IMR-90 (cell line): ENCODE measurements at regions not wholly inside any gene's neighbourhood (a gene's known extent, or its start where the extent isn't known, plus 50 kb on each side); places are given as distances from the start of the nearest gene placed in this dataset.

ENCODE experiments used
- ATAC-seq: fragments of 200-7000 bp; cut with Tn5 transposase; 2 replicates; pipeline ENCODE4 v1.9.1; 2020; ENCODE audit warnings: low read depth, mild to moderate bottlenecking, moderate library complexity
- BruUV-seq: library from RNA; stranded (reverse); fragments of 400-500 nt; replicated peaks from 2 replicates; lab custom pipeline; 2021; lab: Mats Ljungman, UMichigan
- CTCF ChIA-PET: fragments of 300-600 bp; formaldehyde crosslinking; extraction: SDS; loops from one replicate; lab custom pipeline; 2021; ENCODE audit warnings: antibody characterized with exemption; lab: Yijun Ruan, JAX
- POLR2A ChIA-PET: fragments of 300-600 bp; sonication (Branson Sonifier 250); formaldehyde crosslinking; loops from one replicate; lab custom pipeline; 2022; ENCODE audit warnings: antibody characterized with exemption; ENCODE audit not compliant: unreplicated experiment; lab: Charles Lee
- DNase-seq: peaks from one replicate; pipeline ENCODE4 v3.0.0; 2013
- H2AFZ ChIP-seq: replicated peaks from 2 replicates; pipeline ENCODE3; 2013; ENCODE audit warnings: low read length, mild to moderate bottlenecking; ENCODE audit not compliant: poor library complexity
- H2AK5ac ChIP-seq: 2 replicates; pipeline ENCODE4 v1.6.1; 2013; ENCODE audit warnings: low read depth, low read length, inconsistent platforms
- H2AK9ac ChIP-seq: replicated peaks from 2 replicates; pipeline ENCODE3; 2013; ENCODE audit warnings: mild to moderate bottlenecking, low read depth, low read length, moderate library complexity; ENCODE audit not compliant: poor library complexity
- H2BK120ac ChIP-seq: 2 replicates; pipeline ENCODE4 v1.6.1; 2013; ENCODE audit warnings: low read depth, low read length, inconsistent platforms
- H2BK15ac ChIP-seq: 3 replicates; pipeline ENCODE4 v1.6.1; 2013; ENCODE audit warnings: low read depth, low read length, inconsistent platforms
- H2BK20ac ChIP-seq: 2 replicates; pipeline ENCODE4 v1.6.1; 2013; ENCODE audit warnings: low read depth, mild to moderate bottlenecking, inconsistent platforms, low read length, moderate library complexity
- H2BK5ac ChIP-seq: 2 replicates; pipeline ENCODE4 v1.6.1; 2013; ENCODE audit warnings: mild to moderate bottlenecking, low read depth, low read length, inconsistent platforms; ENCODE audit not compliant: poor library complexity, severe bottlenecking
- H3K14ac ChIP-seq: replicated peaks from 2 replicates; pipeline ENCODE4 v1.6.1; 2013; ENCODE audit warnings: low read depth, low read length, inconsistent platforms
- H3K18ac ChIP-seq: 2 replicates; pipeline ENCODE4 v1.6.1; 2013; ENCODE audit warnings: low read depth, low read length, control low read depth
- H3K23ac ChIP-seq: 2 replicates; pipeline ENCODE4 v1.6.1; 2013; ENCODE audit warnings: low read depth, low read length, inconsistent platforms
- H3K27ac ChIP-seq: 2 replicates; pipeline ENCODE4 v1.5.1; 2013; ENCODE audit warnings: mild to moderate bottlenecking, control low read depth, low read length; ENCODE audit not compliant: insufficient read depth
- H3K27me3 ChIP-seq: 2 replicates; pipeline ENCODE4 v1.6.1; 2013; ENCODE audit warnings: low read length; ENCODE audit not compliant: control insufficient read depth, insufficient read depth
- H3K36me3 ChIP-seq: 2 replicates; pipeline ENCODE4 v1.6.1; 2013; ENCODE audit warnings: low read length, mixed read lengths; ENCODE audit not compliant: control insufficient read depth, insufficient read depth
- H3K4ac ChIP-seq: 2 replicates; pipeline ENCODE4 v1.6.1; 2013; ENCODE audit warnings: low read depth, low read length, inconsistent platforms
- H3K4me1 ChIP-seq: 2 replicates; pipeline ENCODE4 v1.6.1; 2013; ENCODE audit warnings: low read length, mixed read lengths; ENCODE audit not compliant: control insufficient read depth, insufficient read depth
- H3K4me2 ChIP-seq: 2 replicates; pipeline ENCODE4 v1.6.1; 2013; ENCODE audit warnings: low read depth, mild to moderate bottlenecking, control low read depth, low read length, moderate library complexity
- H3K4me3 ChIP-seq: 2 replicates; pipeline ENCODE4 v1.5.1; 2013; ENCODE audit warnings: low read depth, mild to moderate bottlenecking, control low read depth, low read length, moderate library complexity; ENCODE audit not compliant: insufficient read depth
- H3K56ac ChIP-seq: 2 replicates; pipeline ENCODE4 v1.6.1; 2013; ENCODE audit warnings: low read length, inconsistent platforms; ENCODE audit not compliant: insufficient read depth; ENCODE audit errors: extremely low read depth
- H3K79me1 ChIP-seq, 2 experiments: 2 replicates each; pipeline ENCODE4 v1.6.1; 2013; ENCODE audit warnings: low read length in 2 of 2, inconsistent platforms in 1 of 2, low read depth in 1 of 2
- H3K9ac ChIP-seq: 2 replicates; pipeline ENCODE4 v1.6.1; 2013; ENCODE audit warnings: low read depth, low read length, control low read depth
- H3K9me1 ChIP-seq: 2 replicates; pipeline ENCODE4 v1.6.1; 2013; ENCODE audit warnings: low read length, inconsistent platforms; ENCODE audit not compliant: insufficient read depth
- H3K9me3 ChIP-seq: 2 replicates; pipeline ENCODE4 v1.6.1; 2013; ENCODE audit warnings: low read length; ENCODE audit not compliant: control insufficient read depth, insufficient read depth
- H4K20me1 ChIP-seq: 2 replicates; pipeline ENCODE4 v1.6.1; 2013; ENCODE audit warnings: low read length, inconsistent platforms; ENCODE audit not compliant: insufficient read depth
- H4K5ac ChIP-seq: 2 replicates; pipeline ENCODE4 v1.6.1; 2013; ENCODE audit warnings: mild to moderate bottlenecking, low read depth, low read length, control low read depth
- H4K8ac ChIP-seq, 2 experiments: 2 replicates each; pipeline ENCODE4 v1.6.1; 2013; ENCODE audit warnings: low read depth in 2 of 2, low read length in 2 of 2, control low read depth in 1 of 2, inconsistent platforms in 1 of 2
- H4K91ac ChIP-seq: 2 replicates; pipeline ENCODE4 v1.6.1; 2013; ENCODE audit warnings: low read depth, low read length, inconsistent platforms; ENCODE audit not compliant: insufficient read depth
- BHLHE40 ChIP-seq: fragments of 150-350 bp; IDR thresholded peaks from 2 replicates; pipeline ENCODE4 v1.6.1; 2016; ENCODE audit warnings: mild to moderate bottlenecking, low read depth, low read length
- CEBPB ChIP-seq: IDR thresholded peaks from 2 replicates; pipeline ENCODE4 v1.6.1; 2012; ENCODE audit warnings: low read depth, low read length, improper control_type of control experiment
- CHD1 ChIP-seq: IDR thresholded peaks from 2 replicates; pipeline ENCODE4 v1.6.1; 2012; ENCODE audit warnings: low read depth, low read length, improper control_type of control experiment
- FOS ChIP-seq: fragments of 150-350 bp; IDR thresholded peaks from 2 replicates; pipeline ENCODE4 v1.6.1; 2016; ENCODE audit warnings: low read depth, low read length
- MAFK ChIP-seq: IDR thresholded peaks from 2 replicates; pipeline ENCODE4 v1.6.1; 2012; ENCODE audit warnings: low read depth, low read length, improper control_type of control experiment
- MAZ ChIP-seq: IDR thresholded peaks from 2 replicates; pipeline ENCODE4 v1.6.1; 2012; ENCODE audit warnings: low read depth, mild to moderate bottlenecking, low read length, improper control_type of control experiment, moderate library complexity, borderline replicate concordance
- MXI1 ChIP-seq: IDR thresholded peaks from 2 replicates; pipeline ENCODE4 v1.6.1; 2012; ENCODE audit warnings: low read depth, mild to moderate bottlenecking, low read length, moderate library complexity, borderline replicate concordance
- NFE2L2 ChIP-seq: fragments of 150-350 bp; IDR thresholded peaks from 2 replicates; pipeline ENCODE4 v1.6.1; 2016; ENCODE audit warnings: low read depth, mild to moderate bottlenecking, low read length
- POLR2A ChIP-seq: IDR thresholded peaks from 2 replicates; pipeline ENCODE4 v1.6.1; 2012; ENCODE audit warnings: mild to moderate bottlenecking, low read depth, low read length
- RAD21 ChIP-seq: IDR thresholded peaks from 2 replicates; pipeline ENCODE4 v1.6.1; 2012; ENCODE audit warnings: low read length, improper control_type of control experiment
- RCOR1 ChIP-seq: IDR thresholded peaks from 2 replicates; pipeline ENCODE4 v1.6.1; 2012; ENCODE audit warnings: mild to moderate bottlenecking, low read length, improper control_type of control experiment; ENCODE audit not compliant: insufficient replicate concordance
- RFX5 ChIP-seq: IDR thresholded peaks from 2 replicates; pipeline ENCODE4 v1.8.0; 2012; ENCODE audit warnings: low read depth, mild to moderate bottlenecking, low read length, moderate library complexity
- SMC3 ChIP-seq: fragments of 150-350 bp; IDR thresholded peaks from 2 replicates; pipeline ENCODE4 v1.6.1; 2016; ENCODE audit warnings: low read depth, mild to moderate bottlenecking, antibody characterized with exemption, low read length, moderate library complexity
- WGBS, 2 experiments: methylation state at CpG; one replicate each; pipeline versions ENCODE4 v1.1.5 to v1.1.7; 2013; ENCODE audit warnings: missing lambda C conversion rate in 2 of 2; ENCODE audit not compliant: insufficient read length in 1 of 2; ENCODE audit errors: extremely low coverage in 2 of 2; 5-methylcytosine and 5-hydroxymethylcytosine counted together
- dilution Hi-C: fragments of 300-500 bp; cut with HindIII; formaldehyde crosslinking; loops from one replicate; pipeline ENCODE4 v1.14.3; 2018; ENCODE audit warnings: low sequenced_read_pairs; ENCODE audit not compliant: unreplicated experiment
- in situ Hi-C: fragments of 300-500 bp; cut with MboI; formaldehyde crosslinking; loops from 3 replicates; pipeline ENCODE4 v1.14.3; 2019; ENCODE audit warnings: low sequenced_read_pairs, inconsistent platforms, mixed read lengths
- intact Hi-C: fragments of 100-400 bp; cut with micrococcal nuclease; formaldehyde crosslinking; loops from 2 replicates; pipeline ENCODE4 v1.10.0; 2022
- TF ChIP-seq, protein P1 (sequence below): fragments of 150-350 bp; IDR thresholded peaks from 2 replicates; pipeline ENCODE4 v1.6.1; 2017; ENCODE audit warnings: mild to moderate bottlenecking, antibody characterized with exemption, low read length, low read depth
- TF ChIP-seq, protein P2 (sequence below): conservative IDR thresholded peaks from 2 replicates; pipeline ENCODE4 v1.5.1; 2012; ENCODE audit warnings: mild to moderate bottlenecking, low read depth, low read length, improper control_type of control experiment
- TF ChIP-seq, protein P3 (sequence below): fragments of 150-350 bp; IDR thresholded peaks from 2 replicates; pipeline ENCODE4 v1.6.1; 2016; ENCODE audit warnings: low read depth, mild to moderate bottlenecking, low read length, moderate library complexity, borderline replicate concordance

DNA sequence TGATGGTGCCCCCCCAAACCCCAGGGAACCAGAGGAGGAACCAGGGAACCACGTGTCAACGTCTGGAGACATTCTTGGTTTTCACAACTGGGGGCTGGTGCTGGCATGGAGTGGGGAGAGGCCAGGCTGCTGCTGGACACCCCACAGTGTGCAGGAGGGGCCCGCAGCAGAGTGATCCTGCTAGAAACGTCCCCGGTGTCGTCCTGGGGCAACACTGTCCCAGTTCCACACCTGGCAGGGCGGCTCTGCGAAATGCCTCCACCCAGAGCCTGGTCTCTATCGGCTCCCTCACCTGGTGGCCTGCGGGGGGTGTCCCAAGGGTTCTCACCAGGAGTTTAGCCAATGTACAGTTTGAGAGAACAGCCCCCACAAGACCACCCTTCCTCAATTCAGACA lies 226.3 kb downstream of the CTTN start:
- H4K20me1 ChIP-seq = peaks cover 3% of the 10 kb centered on the region; the same call in 1 of the 2 replicates
- no peak overlapping the region for H3K4me2 ChIP-seq
- no peak overlapping the region for H2BK20ac ChIP-seq
- H3K4me3 ChIP-seq = no peak overlapping the region
- H3K18ac ChIP-seq = no peak overlapping the region
- H3K27ac ChIP-seq = no peak overlapping the region
- H3K4me1 ChIP-seq = no peaks in the 10 kb centered on the region
- H2BK120ac ChIP-seq = no peak overlapping the region
- ChIA-PET CTCF (no interaction called here), POLR2A (no interaction called here)
- no peak overlapping the region for H4K8ac ChIP-seq
- H2AFZ ChIP-seq = no peak overlapping the region
- H2BK5ac ChIP-seq = no peak overlapping the region
- no peaks in the 10 kb centered on the region for H3K79me1 ChIP-seq
- H2BK15ac ChIP-seq = no peak overlapping the region
- ATAC-seq = no peak
- H3K9me3 ChIP-seq = peaks cover 9% of the 10 kb centered on the region
- no peak overlapping the region for H3K9ac ChIP-seq
- in situ Hi-C loops = no loop called here
- no peak overlapping the region for H3K56ac ChIP-seq
- H3K4ac ChIP-seq = no peak overlapping the region
- H2AK9ac ChIP-seq = no peak overlapping the region
- no TSS peak for BruUV-seq
- WGBS, 2 experiments = 49% methylated on average over 3 of the region's 10 CpGs; no CpG with 5 or more reads in 1 of the 2 experiments
- no peak overlapping the region for H3K14ac ChIP-seq
- dilution Hi-C loops = no loop called here
- TF ChIP-seq CEBPB (no peak), MAFK (no peak), RCOR1 (no peak), POLR2A (no peak), RFX5 (no peak), NFE2L2 (no peak), FOS (no peak), CHD1 (no peak), MAZ (no peak), BHLHE40 (no peak), MXI1 (no peak), RAD21 (no peak), SMC3 (no peak)
- TF ChIP-seq, protein P1, sequence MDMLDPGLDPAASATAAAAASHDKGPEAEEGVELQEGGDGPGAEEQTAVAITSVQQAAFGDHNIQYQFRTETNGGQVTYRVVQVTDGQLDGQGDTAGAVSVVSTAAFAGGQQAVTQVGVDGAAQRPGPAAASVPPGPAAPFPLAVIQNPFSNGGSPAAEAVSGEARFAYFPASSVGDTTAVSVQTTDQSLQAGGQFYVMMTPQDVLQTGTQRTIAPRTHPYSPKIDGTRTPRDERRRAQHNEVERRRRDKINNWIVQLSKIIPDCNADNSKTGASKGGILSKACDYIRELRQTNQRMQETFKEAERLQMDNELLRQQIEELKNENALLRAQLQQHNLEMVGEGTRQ = no peak
- TF ChIP-seq, protein P2, sequence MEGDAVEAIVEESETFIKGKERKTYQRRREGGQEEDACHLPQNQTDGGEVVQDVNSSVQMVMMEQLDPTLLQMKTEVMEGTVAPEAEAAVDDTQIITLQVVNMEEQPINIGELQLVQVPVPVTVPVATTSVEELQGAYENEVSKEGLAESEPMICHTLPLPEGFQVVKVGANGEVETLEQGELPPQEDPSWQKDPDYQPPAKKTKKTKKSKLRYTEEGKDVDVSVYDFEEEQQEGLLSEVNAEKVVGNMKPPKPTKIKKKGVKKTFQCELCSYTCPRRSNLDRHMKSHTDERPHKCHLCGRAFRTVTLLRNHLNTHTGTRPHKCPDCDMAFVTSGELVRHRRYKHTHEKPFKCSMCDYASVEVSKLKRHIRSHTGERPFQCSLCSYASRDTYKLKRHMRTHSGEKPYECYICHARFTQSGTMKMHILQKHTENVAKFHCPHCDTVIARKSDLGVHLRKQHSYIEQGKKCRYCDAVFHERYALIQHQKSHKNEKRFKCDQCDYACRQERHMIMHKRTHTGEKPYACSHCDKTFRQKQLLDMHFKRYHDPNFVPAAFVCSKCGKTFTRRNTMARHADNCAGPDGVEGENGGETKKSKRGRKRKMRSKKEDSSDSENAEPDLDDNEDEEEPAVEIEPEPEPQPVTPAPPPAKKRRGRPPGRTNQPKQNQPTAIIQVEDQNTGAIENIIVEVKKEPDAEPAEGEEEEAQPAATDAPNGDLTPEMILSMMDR = no peak
- TF ChIP-seq, protein P3, sequence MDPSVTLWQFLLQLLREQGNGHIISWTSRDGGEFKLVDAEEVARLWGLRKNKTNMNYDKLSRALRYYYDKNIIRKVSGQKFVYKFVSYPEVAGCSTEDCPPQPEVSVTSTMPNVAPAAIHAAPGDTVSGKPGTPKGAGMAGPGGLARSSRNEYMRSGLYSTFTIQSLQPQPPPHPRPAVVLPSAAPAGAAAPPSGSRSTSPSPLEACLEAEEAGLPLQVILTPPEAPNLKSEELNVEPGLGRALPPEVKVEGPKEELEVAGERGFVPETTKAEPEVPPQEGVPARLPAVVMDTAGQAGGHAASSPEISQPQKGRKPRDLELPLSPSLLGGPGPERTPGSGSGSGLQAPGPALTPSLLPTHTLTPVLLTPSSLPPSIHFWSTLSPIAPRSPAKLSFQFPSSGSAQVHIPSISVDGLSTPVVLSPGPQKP = no peak
- no peak overlapping the region for H2AK5ac ChIP-seq
- H3K27me3 ChIP-seq = peaks cover 5% of the 10 kb centered on the region
- no peak overlapping the region for H4K5ac ChIP-seq
- intact Hi-C loops = no loop called here
- H3K9me1 ChIP-seq = no peaks in the 10 kb centered on the region
- H4K91ac ChIP-seq = no peak overlapping the region
- no peaks in the 10 kb centered on the region for H3K36me3 ChIP-seq
- DNase-seq = no peak
- no peak overlapping the region for H3K23ac ChIP-seq
